ENCODE measurements at regions not wholly inside any gene's neighbourhood (a gene's known extent, or its start where the extent isn't known, plus 50 kb on each side); places are given as distances from the start of the nearest gene placed in this dataset.

DNA sequence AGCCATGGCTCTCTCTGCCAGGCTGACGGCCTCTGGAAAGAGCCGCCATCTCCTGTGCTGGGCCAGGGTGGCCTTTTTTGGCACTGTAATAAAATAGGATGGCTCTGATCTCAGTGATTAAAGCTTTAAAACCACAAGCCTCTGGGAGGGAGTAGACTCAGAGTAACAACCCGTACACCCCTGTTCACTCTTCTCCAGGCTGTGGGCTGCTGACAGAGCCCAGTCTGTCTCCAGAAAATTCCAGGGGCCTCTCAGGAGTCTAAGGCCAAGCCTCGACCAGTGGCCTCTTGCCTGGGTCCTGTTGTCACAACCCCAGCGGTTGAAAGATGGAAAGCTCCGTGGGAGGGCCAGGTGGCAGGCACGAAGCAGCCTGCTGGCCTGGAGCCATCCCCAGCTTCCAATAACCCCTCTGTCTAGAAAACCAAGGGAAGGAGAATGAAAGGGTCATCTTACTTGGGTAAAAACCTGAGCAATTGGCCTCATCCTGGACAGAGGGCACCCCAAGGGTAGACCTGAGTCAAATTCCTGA is 286.7 kb upstream of the ZNF462 start:
- no peak for DNase-seq
- in situ Hi-C loops (cut with HindIII; ENCODE audit: low pct_ligation_motif_present, low pct_unique_long_range_greater_than_20kb, low sequenced_read_pairs), result no loop called here

DNA sequence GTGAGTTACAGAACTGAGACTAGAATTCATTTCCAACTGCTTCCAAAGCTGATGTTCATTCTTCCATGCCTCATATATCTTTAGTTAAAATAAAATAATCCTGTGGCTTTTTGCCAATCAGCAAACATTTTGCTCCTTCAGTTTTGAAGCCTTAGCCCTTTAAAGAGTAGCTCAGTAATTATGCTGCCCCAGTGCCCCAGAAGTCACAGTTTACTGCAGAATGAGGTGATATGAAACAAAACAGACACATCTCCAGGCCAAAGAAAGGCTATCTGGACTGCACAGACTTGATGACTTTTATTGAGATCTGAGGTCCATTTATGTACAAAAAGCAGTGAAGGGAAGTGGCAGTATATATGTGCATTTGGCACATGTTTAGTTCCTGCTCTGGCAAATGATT is 285.8 kb upstream of the ZNF462 start:
- in situ Hi-C loops (cut with HindIII; ENCODE audit: low pct_ligation_motif_present, low pct_unique_long_range_greater_than_20kb, low sequenced_read_pairs), result no loop called here
- no peak for DNase-seq

DNA sequence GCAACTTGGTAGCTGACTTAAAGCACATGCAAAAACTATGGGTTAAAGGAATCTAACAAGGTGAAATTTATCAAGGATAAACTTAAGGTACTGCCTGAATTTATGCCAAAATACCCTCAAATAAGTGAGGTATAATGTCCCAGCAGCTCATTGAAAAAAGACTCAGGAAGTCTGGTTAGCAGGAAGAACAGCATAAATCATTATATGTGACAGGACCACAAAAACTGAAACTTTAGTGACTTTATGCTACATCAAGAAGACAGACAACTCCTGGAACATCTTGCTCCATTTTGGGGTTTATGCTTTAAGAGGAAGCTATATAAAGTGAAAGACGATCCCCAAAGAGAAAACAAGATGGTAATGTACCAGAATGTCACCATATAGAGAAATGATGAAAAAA is 282.4 kb upstream of the ZNF462 start:
- in situ Hi-C loops (cut with HindIII; ENCODE audit: low pct_ligation_motif_present, low pct_unique_long_range_greater_than_20kb, low sequenced_read_pairs), result no loop called here

DNA sequence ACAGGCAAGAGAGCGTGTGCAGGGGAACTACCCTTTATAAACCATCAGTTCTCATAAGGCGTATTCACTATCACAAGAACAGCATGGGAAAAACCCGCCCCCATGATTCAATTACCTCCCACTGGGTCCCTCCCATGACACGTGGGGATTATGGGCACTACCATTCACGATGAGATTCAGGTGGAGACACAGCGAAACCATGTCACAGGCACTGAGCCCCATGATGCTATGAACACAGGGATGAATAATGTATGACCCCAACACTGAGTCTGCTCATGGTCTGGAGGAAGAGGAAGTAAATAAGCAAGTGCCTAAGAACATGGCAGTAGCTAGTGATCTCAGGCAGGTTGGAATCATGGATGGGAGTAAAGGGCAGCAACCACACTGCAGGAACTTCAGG is 281.0 kb upstream of the ZNF462 start:
- in situ Hi-C loops (cut with HindIII; ENCODE audit: low pct_ligation_motif_present, low pct_unique_long_range_greater_than_20kb, low sequenced_read_pairs), result no loop called here
- DNase-seq, result no peak

More for the DNA sequence above, 282.4 kb upstream of the ZNF462 start:
- DNase-seq, result no peak

DNA sequence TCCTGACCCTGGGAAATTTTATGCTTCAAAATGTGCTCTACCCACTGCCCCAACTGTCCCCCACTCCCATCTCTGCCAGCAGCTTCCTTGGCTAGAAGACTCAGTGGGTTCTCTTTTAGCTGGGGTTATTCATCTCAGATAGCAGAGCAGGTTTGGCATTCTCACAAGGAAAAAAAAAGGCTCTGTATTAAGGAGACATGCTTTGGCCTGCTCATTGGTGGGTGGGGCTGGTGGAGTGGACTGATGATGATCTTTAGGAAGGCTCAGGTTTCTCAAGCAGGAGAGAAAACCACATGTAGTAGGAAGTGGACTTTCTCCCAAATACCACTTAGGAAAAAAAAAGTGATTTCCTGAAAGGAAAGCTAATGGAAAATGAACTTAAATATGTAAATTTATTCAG is 279.2 kb upstream of the ZNF462 start:
- in situ Hi-C loops (cut with HindIII; ENCODE audit: low pct_ligation_motif_present, low pct_unique_long_range_greater_than_20kb, low sequenced_read_pairs), result no loop called here
- DNase-seq, result no peak

DNA sequence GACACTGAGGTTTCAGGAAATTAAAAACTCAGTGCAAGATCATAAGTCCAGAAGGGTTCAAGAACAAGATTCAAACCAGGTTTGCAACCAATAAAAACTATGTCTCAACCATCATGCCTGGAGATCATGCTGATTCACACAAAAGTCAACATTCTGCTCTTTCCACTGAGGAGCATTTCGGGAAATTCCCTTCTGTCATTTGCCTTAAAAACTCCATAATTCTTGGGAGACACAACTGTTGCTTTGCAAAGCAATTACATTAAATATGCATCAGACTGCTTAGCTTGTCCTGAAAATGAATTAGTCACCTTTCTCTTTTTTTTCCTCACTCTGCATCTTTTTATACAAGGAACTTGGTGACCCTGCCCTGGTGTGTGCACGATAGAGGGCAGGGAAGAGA is 275.9 kb upstream of the ZNF462 start:
- in situ Hi-C loops (cut with HindIII; ENCODE audit: low pct_ligation_motif_present, low pct_unique_long_range_greater_than_20kb, low sequenced_read_pairs), result no loop called here

DNA sequence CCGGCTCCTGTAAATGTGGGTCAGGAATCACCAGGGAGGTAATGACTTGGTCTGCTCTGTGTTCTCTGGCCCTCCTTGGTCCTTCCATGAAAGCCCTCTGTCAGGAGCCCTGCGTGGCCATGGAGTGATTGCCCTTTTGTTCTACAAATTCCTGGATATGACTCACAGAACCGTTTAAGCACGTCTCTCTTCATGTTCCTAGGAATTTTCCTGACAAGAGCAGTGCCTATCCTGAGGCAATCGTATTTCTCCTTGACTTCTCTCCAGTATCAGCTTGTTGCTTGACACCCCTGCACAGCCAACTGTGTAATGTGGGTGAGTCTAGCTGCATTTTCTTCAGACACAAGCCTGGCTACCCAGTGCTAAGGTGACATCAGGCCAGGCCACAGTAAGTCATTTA is 274.3 kb upstream of the ZNF462 start:
- in situ Hi-C loops (cut with HindIII; ENCODE audit: low pct_ligation_motif_present, low pct_unique_long_range_greater_than_20kb, low sequenced_read_pairs), result no loop called here
- DNase-seq, result no peak

More for the DNA sequence above, 275.9 kb upstream of the ZNF462 start:
- DNase-seq, result no peak

DNA sequence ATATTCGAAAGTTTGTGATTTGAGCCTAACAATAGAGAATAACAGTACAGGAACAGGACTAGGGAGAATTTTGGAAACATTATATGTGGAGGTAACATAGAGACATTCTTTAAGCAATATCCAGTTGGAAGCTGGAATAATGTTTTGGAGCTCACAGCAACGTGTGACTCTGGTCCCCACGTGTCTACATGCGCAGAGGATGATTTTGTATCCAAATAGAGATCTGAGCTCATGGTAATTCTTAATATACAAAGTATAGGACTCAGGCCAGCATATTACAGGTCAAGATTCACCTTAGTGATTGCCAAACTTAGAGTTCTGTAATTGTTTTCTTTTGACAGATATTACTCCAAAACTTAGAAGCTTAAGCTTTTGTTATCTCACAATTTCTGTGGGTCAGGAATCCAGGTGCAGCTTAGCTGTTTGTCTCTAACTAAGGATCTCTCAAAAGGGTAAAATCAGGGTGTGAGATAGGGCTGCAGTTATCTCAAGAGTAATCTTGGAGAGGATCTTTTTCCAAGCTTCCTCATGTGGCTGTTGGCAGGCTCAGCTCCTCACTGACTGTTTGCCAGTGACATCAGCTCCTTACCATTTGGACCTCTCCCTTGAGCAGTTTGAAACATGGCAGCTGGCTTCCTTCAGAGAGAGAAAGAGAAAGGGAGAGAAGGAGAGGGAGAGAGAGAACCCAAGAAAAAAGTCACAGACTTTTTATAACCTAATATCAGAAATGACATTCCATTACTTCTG is 272.0 kb upstream of the ZNF462 start:
- DNase-seq, result no peak
- in situ Hi-C loops (cut with HindIII; ENCODE audit: low pct_ligation_motif_present, low pct_unique_long_range_greater_than_20kb, low sequenced_read_pairs), result no loop called here

DNA sequence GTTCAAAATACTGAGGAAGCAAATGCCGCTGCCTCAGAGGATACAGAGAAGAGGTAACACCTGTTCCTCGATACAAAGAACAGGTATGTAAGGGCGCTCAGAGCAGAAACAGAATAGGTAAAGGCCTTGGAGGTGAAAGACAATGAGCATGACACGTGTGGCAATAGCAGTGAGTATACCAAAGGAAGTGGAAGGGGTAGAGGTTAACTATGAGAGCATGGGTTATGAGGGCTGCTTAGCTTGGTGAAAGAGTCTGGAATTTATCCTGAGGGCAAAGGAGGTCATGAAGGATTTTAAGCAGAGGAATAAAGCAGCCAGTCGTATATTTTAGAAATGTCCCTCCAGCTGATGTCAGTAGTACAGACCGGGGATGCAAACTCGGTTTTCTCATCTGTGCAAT is 269.8 kb upstream of the ZNF462 start:
- in situ Hi-C loops (cut with HindIII; ENCODE audit: low pct_ligation_motif_present, low pct_unique_long_range_greater_than_20kb, low sequenced_read_pairs), result no loop called here
- DNase-seq, result no peak

DNA sequence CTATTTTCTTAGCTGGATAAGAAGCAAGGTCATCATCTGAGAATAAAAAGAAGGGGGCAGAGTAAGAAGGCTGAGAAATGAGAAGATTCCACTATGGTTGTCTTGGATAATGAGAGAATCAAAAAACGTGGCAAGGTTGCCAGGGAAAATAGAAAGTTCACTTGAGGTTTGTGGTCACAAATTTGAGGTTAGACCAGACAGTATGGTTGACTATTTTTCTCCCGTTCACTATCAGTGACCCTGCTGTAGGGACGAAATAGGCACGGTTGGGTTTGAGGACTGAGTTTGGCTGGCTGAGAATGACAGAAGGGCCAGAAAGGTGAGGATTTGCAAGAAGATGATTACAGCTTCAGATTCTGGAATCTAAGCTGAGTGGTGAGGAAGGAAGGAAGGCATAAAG is 266.0 kb upstream of the ZNF462 start:
- in situ Hi-C loops (cut with HindIII; ENCODE audit: low pct_ligation_motif_present, low pct_unique_long_range_greater_than_20kb, low sequenced_read_pairs), result no loop called here
- no peak for DNase-seq

DNA sequence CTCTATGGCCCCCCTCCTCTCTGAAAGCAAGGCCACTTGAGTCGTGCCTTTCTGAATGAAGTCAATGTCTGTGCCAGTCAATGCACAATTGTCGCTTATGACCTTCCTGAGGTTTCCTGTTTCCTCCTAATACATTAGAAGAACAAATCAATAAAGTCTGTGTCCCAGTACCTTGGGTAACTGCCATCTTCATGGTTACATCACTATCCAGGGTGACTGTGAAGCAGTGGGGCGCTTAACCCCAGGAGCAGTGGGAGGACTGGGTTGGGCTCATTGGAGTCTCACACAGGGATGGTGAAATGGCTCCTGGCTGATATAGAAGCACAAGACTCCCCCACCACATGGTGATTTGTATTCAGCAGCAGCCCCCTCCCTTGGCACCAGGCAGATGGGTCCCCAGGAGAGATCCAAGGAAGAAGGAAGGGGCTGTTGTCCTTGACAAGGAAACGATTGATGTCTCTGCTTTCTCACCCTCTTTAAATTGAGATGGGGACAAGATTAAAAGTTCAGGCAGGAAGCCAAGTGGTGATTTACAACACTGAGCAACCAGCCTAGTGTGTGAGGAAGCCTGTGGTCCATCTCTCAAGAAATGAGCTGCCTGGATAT is 261.9 kb upstream of the ZNF462 start:
- in situ Hi-C loops (cut with HindIII; ENCODE audit: low pct_ligation_motif_present, low pct_unique_long_range_greater_than_20kb, low sequenced_read_pairs), result no loop called here
- DNase-seq, result no peak

DNA sequence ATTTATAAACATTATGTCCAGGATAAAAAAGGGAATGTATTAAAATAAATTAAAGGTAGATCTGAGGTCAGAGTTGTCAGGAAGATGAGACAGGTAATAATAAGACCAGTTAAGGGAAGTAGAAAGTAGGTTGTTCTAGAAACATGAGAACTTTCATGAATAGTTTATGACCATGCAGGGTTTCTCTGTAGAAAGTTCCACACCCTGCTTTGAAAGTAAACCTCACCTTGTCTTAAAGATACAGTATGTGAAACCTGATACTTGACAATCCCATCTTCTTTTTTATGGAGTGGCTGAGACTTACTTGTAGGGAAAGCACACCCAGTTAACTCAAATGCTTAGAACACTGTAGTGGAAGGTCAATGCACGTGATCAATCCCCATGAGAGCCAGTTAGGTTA is 260.6 kb upstream of the ZNF462 start:
- DNase-seq, result no peak

DNA sequence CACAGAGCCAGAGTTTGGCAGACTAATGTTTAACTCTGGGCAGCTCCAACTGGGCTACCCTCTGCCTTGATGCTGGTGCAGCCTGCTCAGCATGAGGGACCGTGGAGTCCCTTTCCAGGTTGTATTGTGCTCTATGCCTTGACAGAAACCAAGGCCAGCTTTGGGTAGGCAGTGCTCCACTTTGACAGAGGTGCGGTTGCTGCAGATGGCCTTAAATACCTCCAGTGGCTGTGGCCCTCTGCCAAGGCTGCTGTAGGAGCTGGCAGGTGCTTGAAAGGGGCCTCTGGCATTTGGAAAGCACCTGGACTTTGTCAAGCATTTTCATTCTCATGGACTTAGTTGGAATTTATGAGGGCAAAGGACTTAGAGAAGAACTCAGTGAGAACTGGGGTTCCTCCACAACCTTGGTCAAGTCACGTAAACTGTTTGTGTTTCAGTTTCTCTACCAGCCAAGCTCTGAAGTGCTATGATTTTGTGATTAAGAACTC is 249.7 kb upstream of the ZNF462 start:
- no peak for DNase-seq
- in situ Hi-C loops (cut with HindIII; ENCODE audit: low pct_ligation_motif_present, low pct_unique_long_range_greater_than_20kb, low sequenced_read_pairs), result no loop called here

More for the DNA sequence above, 260.6 kb upstream of the ZNF462 start:
- in situ Hi-C loops (cut with HindIII; ENCODE audit: low pct_ligation_motif_present, low pct_unique_long_range_greater_than_20kb, low sequenced_read_pairs), result no loop called here

DNA sequence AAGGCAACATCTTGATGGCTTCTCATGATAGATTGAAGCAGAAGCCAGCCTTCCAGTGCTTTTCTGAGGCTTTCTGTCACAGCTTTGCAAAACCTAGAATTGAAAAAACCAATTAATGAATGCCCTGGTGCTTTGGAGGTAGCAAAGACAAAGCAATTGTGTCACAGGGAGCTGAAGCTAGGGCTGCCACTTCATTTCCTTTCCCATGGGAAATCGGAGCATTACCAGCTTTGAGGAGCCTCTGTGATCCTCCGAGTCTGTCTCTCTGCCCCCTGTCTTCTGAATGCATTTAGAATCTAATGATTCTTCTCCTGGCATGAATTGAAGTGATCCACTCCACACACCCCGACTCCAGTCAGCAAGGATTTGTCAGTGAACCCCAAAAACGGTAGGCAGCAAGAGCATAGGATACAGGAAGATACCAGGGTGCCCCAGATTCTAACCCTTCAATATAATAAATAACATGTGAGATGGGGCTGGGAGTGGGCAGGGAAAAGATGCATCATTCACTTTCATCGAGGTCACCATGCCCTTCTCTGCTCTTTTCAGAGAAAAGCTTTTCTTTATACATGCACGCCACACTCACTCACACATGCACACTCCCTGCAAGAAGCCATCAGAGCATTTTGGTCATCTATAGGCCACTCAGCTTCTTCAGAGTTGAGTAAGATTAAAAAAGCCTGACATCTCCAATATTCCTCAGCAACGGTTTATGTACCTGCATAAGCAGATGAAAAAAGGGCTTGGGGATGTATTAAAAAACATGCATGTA is 247.7 kb upstream of the ZNF462 start:
- in situ Hi-C loops (cut with HindIII; ENCODE audit: low pct_ligation_motif_present, low pct_unique_long_range_greater_than_20kb, low sequenced_read_pairs), result no loop called here
- no peak for DNase-seq

DNA sequence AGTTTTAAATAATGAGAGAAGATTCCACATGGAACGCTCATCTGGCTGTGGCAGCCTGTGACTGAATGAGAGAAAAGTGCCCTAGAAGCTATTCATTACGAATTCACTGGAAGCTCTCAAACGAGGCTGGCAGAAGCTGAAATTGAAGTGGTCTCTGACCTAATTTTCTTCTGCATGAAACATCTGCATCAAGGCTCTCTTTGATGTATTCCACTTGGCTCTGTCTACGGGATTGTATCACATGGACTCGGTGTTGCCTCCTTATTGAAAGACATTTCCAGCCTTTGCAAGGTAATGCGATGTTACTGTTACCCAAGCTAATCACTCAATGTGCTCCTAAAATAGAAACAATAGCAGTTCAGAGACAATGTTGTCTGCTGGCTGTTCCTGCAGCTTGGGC is 246.9 kb upstream of the ZNF462 start:
- DNase-seq, result no peak
- in situ Hi-C loops (cut with HindIII; ENCODE audit: low pct_ligation_motif_present, low pct_unique_long_range_greater_than_20kb, low sequenced_read_pairs), result no loop called here

DNA sequence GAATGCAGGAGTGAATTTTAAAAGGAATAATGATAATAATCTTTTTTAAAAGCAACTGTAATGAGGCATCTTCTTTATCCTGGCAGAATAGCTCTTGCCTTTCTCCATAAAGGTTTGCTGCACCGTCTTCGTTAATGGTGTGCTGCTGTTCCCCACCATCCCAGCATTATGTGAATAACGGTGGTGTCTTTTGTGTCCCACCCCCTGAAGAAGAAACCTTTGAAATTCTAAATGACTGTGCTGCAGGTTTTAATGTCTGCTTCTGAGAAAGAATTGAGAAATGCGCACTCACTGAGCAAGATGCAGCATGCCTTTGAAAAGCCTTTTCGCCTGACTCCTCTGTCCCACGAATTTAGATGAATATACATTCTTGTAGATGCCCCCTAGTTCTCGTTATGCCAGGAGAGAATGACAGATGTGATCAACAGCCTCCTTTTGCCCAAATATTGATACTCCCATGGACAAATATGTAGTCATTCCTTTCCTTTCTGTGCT is 246.1 kb upstream of the ZNF462 start:
- in situ Hi-C loops (cut with HindIII; ENCODE audit: low pct_ligation_motif_present, low pct_unique_long_range_greater_than_20kb, low sequenced_read_pairs), result no loop called here
- DNase-seq, result no peak

DNA sequence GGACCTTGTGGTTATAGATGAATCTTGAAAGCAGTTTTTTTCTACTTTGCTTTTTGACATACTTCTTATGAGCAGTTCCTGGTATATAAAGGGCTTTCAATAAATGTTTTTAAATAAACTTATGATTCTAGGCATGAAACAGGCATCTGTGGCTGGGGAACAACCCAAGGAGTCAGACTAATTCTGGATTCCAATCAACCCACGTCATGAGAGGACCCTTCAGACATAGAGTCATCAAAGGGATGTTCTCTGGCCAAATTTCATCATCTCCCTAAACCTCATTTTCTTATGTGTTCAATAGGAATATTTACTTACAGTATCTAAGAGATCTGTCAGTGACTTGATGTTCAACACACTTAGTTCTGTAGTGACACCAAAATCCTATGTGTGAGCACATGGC is 243.8 kb upstream of the ZNF462 start:
- in situ Hi-C loops (cut with HindIII; ENCODE audit: low pct_ligation_motif_present, low pct_unique_long_range_greater_than_20kb, low sequenced_read_pairs), result no loop called here
- DNase-seq, result no peak

DNA sequence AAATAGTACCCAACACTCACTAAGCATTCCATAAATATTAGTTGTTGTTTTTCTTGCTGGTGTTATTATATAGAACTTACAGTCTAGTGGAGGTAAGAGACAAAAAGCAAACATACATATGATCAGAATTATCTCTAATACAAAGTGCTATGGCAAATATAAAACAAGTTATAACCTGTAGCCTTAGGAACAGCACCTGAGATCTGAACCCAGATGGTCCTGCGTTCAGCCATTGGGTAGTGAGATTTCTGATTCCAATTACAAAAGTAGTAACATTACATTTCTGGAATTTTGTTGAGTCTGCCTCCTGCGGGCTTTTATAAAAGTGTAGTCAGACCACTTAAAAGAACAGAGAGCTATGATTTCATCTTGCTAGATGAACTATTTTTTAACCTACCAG is 242.9 kb upstream of the ZNF462 start:
- DNase-seq, result no peak
- in situ Hi-C loops (cut with HindIII; ENCODE audit: low pct_ligation_motif_present, low pct_unique_long_range_greater_than_20kb, low sequenced_read_pairs), result no loop called here

DNA sequence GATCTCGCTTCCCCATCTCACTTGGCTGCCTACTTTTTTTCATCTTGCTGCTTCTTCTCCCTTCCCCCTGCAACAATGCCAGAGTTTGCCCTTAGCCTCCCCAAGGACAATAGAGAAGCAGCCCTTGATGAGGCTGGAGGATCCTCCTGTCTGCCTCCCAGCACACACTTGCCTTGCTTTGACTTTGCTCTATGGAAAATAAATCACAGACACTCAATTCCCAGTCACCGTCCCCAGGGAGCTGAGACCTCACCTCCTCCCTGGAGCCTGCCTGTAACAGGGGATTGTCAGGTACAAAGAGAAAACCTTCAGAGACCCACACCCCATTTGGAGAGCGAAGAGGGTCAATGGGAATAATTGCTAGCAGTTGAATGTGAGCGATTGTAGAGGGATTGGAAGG is 242.1 kb upstream of the ZNF462 start:
- DNase-seq, result no peak
- in situ Hi-C loops (cut with HindIII; ENCODE audit: low pct_ligation_motif_present, low pct_unique_long_range_greater_than_20kb, low sequenced_read_pairs), result no loop called here

Measured in ACHN (cell line).